ENCODE measurements at regions not wholly inside any gene's neighbourhood (a gene's known extent, or its start where the extent isn't known, plus 50 kb on each side); places are given as distances from the start of the nearest gene placed in this dataset.

DNA sequence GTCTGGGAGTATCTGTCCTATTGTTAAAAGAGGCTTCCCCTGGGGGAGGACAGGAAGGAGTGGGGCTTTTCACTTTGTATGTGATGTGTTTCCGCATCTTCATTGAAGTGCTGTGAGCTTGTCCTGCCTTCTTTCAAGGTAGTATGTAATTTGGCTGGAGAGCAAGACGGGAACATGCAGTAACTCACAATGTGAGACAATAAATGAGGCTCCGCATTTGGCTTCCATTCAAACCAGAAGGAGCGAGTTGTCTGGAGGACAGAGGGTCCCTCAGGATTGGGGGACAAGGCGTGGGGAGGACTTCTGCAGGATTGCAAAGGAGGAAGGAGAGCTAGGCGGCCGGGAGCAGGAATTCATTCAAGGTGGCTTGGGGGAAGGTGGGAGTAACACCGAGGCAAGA, 203.5 kb downstream of the RBFOX3 start:
- no peak overlapping the region for H3K4me3 ChIP-seq (ENCODE audit: low read length in 3 of 3)
- H3K9ac ChIP-seq (ENCODE audit: low read length in 3 of 3): no peak overlapping the region
- H3K27ac ChIP-seq (ENCODE audit: low read depth in 2 of 2, low read length in 2 of 2): no peak overlapping the region
- intact Hi-C loops (cut with DNase I): no loop called here
- H3K9me3 ChIP-seq (ENCODE audit: control insufficient read depth in 2 of 3, insufficient read depth in 1 of 3, low read length in 3 of 3): no peaks in the 10 kb centered on the region
- TF ChIP-seq, protein P1, sequence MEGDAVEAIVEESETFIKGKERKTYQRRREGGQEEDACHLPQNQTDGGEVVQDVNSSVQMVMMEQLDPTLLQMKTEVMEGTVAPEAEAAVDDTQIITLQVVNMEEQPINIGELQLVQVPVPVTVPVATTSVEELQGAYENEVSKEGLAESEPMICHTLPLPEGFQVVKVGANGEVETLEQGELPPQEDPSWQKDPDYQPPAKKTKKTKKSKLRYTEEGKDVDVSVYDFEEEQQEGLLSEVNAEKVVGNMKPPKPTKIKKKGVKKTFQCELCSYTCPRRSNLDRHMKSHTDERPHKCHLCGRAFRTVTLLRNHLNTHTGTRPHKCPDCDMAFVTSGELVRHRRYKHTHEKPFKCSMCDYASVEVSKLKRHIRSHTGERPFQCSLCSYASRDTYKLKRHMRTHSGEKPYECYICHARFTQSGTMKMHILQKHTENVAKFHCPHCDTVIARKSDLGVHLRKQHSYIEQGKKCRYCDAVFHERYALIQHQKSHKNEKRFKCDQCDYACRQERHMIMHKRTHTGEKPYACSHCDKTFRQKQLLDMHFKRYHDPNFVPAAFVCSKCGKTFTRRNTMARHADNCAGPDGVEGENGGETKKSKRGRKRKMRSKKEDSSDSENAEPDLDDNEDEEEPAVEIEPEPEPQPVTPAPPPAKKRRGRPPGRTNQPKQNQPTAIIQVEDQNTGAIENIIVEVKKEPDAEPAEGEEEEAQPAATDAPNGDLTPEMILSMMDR (IDR thresholded peaks at IDR 0.05; ENCODE audit: borderline replicate concordance, extremely low read depth, insufficient read depth): no peak
- DNase-seq (no peak), FAIRE-seq (no peak)
- no peaks in the 10 kb centered on the region for H3K4me1 ChIP-seq (ENCODE audit: control insufficient read depth in 2 of 3, insufficient read depth in 2 of 3, low read depth in 1 of 3, low read length in 3 of 3)
- H3K27me3 ChIP-seq (ENCODE audit: control insufficient read depth, insufficient read depth, low read length): peaks cover 14% of the 10 kb centered on the region
- no peaks in the 10 kb centered on the region for H3K36me3 ChIP-seq (ENCODE audit: control insufficient read depth in 2 of 3, insufficient read depth in 3 of 3, low read length in 3 of 3)

DNA sequence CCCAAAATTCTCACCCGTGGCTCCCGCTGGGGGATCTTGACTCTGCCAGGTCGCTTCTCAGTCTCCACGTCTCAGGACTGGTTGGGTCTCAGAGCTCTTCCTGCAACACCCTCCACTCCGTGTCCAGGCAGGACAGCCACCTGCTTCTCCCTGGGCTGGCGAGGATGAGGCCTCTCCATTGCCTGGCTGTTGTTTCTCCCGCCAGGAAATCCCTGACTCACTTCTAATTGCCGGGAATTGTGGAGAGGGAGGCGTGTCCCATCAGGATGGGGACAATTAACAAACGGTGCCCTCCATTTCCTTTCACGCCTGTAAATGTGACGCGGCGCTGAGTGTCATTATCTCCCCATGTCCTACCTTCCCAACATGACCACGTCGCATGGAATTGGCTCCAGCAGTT, 204.5 kb downstream of the RBFOX3 start:
- intact Hi-C loops (cut with DNase I): no loop called here
- DNase-seq (no peak), FAIRE-seq (no peak)
- Histone ChIP-seq H3K36me3 (ENCODE audit: control insufficient read depth in 2 of 3, insufficient read depth in 3 of 3, low read length in 3 of 3) (no peaks in the 10 kb centered on the region), H3K27me3 (ENCODE audit: control insufficient read depth, insufficient read depth, low read length) (peaks cover 16% of the 10 kb centered on the region), H3K4me3 (ENCODE audit: low read length in 3 of 3) (no peak overlapping the region), H3K9me3 (ENCODE audit: control insufficient read depth in 2 of 3, insufficient read depth in 1 of 3, low read length in 3 of 3) (no peaks in the 10 kb centered on the region), H3K27ac (ENCODE audit: low read depth in 2 of 2, low read length in 2 of 2) (no peak overlapping the region), H3K4me1 (ENCODE audit: control insufficient read depth in 2 of 3, insufficient read depth in 2 of 3, low read depth in 1 of 3, low read length in 3 of 3) (no peaks in the 10 kb centered on the region), H3K9ac (ENCODE audit: low read length in 3 of 3) (no peak overlapping the region)
- TF ChIP-seq, protein P1 (IDR thresholded peaks at IDR 0.05; ENCODE audit: borderline replicate concordance, extremely low read depth, insufficient read depth): no peak

DNA sequence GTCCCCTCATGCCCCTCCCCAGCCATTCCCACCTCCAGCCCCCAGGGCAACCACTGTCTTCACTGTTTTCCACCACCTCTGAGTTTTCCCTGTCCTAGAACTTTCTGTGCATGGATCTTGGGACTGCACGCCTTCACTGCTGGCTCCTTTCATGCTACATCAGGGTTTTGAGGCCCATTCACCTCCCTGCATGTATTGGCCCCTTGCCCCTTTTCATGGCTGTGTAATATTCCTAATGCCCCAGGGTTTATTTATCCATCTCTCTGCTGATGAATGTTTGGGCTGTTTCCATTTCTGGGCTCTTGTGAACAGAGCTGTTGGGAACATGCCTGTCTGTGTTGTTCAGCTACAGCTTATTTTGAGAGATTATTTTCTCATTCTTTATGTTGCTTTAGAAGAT, 205.0 kb downstream of the RBFOX3 start:
- TF ChIP-seq, protein P1 (IDR thresholded peaks at IDR 0.05; ENCODE audit: borderline replicate concordance, extremely low read depth, insufficient read depth): no peak
- no peak for DNase-seq
- no peak overlapping the region for H3K9ac ChIP-seq (ENCODE audit: low read length in 3 of 3)
- no peak overlapping the region for H3K4me3 ChIP-seq (ENCODE audit: low read length in 3 of 3)
- H3K27ac ChIP-seq (ENCODE audit: low read depth in 2 of 2, low read length in 2 of 2): no peak overlapping the region
- FAIRE-seq: no peak
- H3K4me1 ChIP-seq (ENCODE audit: control insufficient read depth in 2 of 3, insufficient read depth in 2 of 3, low read depth in 1 of 3, low read length in 3 of 3): peaks cover 0 to under 1% (median 0%) of the 10 kb centered on the region in 3 donors
- H3K27me3 ChIP-seq (ENCODE audit: control insufficient read depth, insufficient read depth, low read length): peaks cover 19% of the 10 kb centered on the region
- intact Hi-C loops (cut with DNase I): no loop called here
- H3K36me3 ChIP-seq (ENCODE audit: control insufficient read depth in 2 of 3, insufficient read depth in 3 of 3, low read length in 3 of 3): no peaks in the 10 kb centered on the region
- H3K9me3 ChIP-seq (ENCODE audit: control insufficient read depth in 2 of 3, insufficient read depth in 1 of 3, low read length in 3 of 3): no peaks in the 10 kb centered on the region

Data from kidney (tissue), 13 donors.